HAP-1 (cell line): ENCODE measurements at regions not wholly inside any gene's neighbourhood (a gene's known extent, or its start where the extent isn't known, plus 50 kb on each side); places are given as distances from the start of the nearest gene placed in this dataset.

Experiments
- DNase-seq, 2 experiments: peaks; one replicate each; pipeline ENCODE4 v3.0.0-alpha.2; 2016 to 2020; ENCODE audit warnings: low spot score in 2 of 2
- H3K27me3 ChIP-seq: fragments of 250-450 bp; sonication (Bioruptor Pico); 2 replicates; pipeline ENCODE4 v1.5.1; 2020; ENCODE audit warnings: low read depth, mild to moderate bottlenecking, moderate library complexity
- H3K36me3 ChIP-seq: fragments of 250-450 bp; sonication (Bioruptor Pico); replicated peaks from 2 replicates; pipeline ENCODE4 v1.5.1; 2020; ENCODE audit warnings: mild to moderate bottlenecking
- H3K4me1 ChIP-seq: fragments of 250-450 bp; sonication (Bioruptor Pico); 2 replicates; pipeline ENCODE4 v1.5.1; 2020; ENCODE audit warnings: mild to moderate bottlenecking
- H3K4me3 ChIP-seq: fragments of 250-450 bp; sonication (Bioruptor Pico); 2 replicates; pipeline ENCODE4 v1.5.1; 2020; ENCODE audit warnings: mild to moderate bottlenecking, moderate library complexity
- H3K9me3 ChIP-seq: fragments of 250-450 bp; sonication (Bioruptor Pico); 2 replicates; pipeline ENCODE4 v1.5.1; 2020; ENCODE audit warnings: mild to moderate bottlenecking, moderate library complexity
- in situ Hi-C: fragments of 300-500 bp; cut with MboI; formaldehyde crosslinking; loops from 3 replicates; pipeline ENCODE4 v1.14.3; 2020; ENCODE audit warnings: low sequenced_read_pairs, inconsistent platforms, mixed read lengths

GRCh38 chr11:109192864-109193263 lies 229.1 kb upstream of the C11orf87 start:
- in situ Hi-C loops, result no loop called here

DNA sequence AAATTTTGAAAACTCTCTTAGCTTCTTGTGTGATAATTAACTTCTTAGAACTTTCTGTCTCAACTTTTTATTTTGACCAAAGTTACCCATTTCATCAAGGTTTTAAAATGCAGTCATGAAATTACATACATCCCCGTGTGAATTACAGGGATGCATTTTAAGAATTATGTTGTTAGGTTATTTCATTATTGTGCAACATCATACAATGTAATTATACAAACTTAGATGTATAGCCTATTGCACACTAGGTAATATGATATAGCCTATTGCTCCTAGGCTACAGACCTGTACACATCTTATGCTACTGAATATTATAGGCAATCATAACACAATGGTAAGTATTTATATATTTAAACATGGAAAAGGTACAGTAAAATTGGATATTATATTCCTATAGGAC lies 228.1 kb upstream of the C11orf87 start:
- in situ Hi-C loops, result no loop called here
- no peak for DNase-seq
- Histone ChIP-seq H3K4me3 (no peak overlapping the region), H3K36me3 (no peaks in the 10 kb centered on the region), H3K9me3 (no peaks in the 10 kb centered on the region; the same call in 1 of the 2 replicates), H3K27me3 (no peaks in the 10 kb centered on the region), H3K4me1 (no peaks in the 10 kb centered on the region)

More at GRCh38 chr11:109192864-109193263, 229.1 kb upstream of the C11orf87 start:
- no peaks in the 10 kb centered on the region for H3K4me1 ChIP-seq
- no peaks in the 10 kb centered on the region for H3K27me3 ChIP-seq
- no peak overlapping the region for H3K4me3 ChIP-seq
- no peaks in the 10 kb centered on the region for H3K36me3 ChIP-seq
- no peaks in the 10 kb centered on the region; the same call in 1 of the 2 replicates for H3K9me3 ChIP-seq
- DNase-seq, result no peak

- H3K4me3 ChIP-seq, result no peak overlapping the region
- no peaks in the 10 kb centered on the region for H3K4me1 ChIP-seq
- no peaks in the 10 kb centered on the region for H3K27me3 ChIP-seq
- in situ Hi-C loops, result no loop called here
- DNase-seq, result no peak
- no peaks in the 10 kb centered on the region for H3K36me3 ChIP-seq
- no peaks in the 10 kb centered on the region; the same call in 1 of the 2 replicates for H3K9me3 ChIP-seq
These were observed 226.0 kb upstream of the C11orf87 start for GRCh38 chr11:109196016-109196415.

DNA sequence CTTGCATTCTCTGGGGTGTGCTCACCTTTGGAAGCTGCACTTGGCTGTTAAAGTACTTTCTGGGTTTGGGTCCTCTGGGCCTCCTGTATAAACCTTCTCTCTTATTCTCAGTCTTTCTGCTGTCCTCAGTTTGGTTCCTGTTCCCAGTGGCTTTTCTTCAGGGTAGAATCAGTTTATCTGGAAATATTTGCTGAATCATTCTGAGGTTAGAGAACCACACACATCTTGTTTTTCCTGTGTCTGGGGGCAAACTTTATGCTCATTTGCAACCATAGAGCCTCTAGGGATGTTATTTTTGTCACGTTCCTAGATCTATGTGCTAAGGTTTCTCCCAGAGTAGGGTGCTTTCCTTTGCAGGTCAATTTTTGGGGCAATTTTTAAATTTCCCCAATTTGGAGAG lies 224.3 kb upstream of the C11orf87 start:
- no peak for DNase-seq
- in situ Hi-C loops, result no loop called here
- Histone ChIP-seq H3K4me3 (no peak overlapping the region), H3K36me3 (no peaks in the 10 kb centered on the region), H3K27me3 (no peaks in the 10 kb centered on the region), H3K4me1 (no peaks in the 10 kb centered on the region), H3K9me3 (no peaks in the 10 kb centered on the region)

GRCh38 chr11:109203176-109203575 lies 218.8 kb upstream of the C11orf87 start:
- Histone ChIP-seq H3K9me3 (no peaks in the 10 kb centered on the region), H3K36me3 (no peaks in the 10 kb centered on the region), H3K4me3 (no peak overlapping the region), H3K4me1 (no peaks in the 10 kb centered on the region), H3K27me3 (peaks cover 1% of the 10 kb centered on the region; the same call in 1 of the 2 replicates)
- in situ Hi-C loops, result no loop called here
- DNase-seq, result no peak

DNA sequence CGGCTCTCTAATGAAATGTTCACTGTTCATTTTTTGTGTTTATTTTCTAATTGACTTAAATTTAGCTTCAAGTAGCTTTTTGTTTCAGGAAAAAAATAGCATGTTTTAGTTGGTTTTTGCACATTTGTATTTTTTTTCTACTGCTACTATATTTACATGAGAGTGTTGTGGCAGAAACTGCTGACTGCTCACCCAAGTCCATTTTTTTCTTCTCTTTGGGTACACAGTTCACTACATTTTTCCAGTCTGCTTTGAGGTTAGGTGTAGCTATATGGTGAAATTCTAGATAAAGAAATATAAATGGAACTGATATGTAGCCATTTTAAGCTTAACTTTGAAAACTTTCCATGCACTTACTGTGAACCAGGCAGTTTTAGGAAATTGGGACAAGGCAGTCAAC lies 216.7 kb upstream of the C11orf87 start:
- no peaks in the 10 kb centered on the region for H3K4me1 ChIP-seq
- H3K27me3 ChIP-seq, result peaks cover 5% of the 10 kb centered on the region
- H3K36me3 ChIP-seq, result no peaks in the 10 kb centered on the region
- H3K4me3 ChIP-seq, result no peak overlapping the region
- in situ Hi-C loops, result no loop called here
- no peak for DNase-seq
- no peaks in the 10 kb centered on the region for H3K9me3 ChIP-seq

- Histone ChIP-seq H3K36me3 (no peaks in the 10 kb centered on the region), H3K4me3 (no peak overlapping the region), H3K4me1 (no peaks in the 10 kb centered on the region), H3K27me3 (peaks cover 5% of the 10 kb centered on the region), H3K9me3 (no peaks in the 10 kb centered on the region)
- in situ Hi-C loops, result no loop called here
- DNase-seq, result no peak
These were observed 213.9 kb upstream of the C11orf87 start for GRCh38 chr11:109208121-109208520.

DNA sequence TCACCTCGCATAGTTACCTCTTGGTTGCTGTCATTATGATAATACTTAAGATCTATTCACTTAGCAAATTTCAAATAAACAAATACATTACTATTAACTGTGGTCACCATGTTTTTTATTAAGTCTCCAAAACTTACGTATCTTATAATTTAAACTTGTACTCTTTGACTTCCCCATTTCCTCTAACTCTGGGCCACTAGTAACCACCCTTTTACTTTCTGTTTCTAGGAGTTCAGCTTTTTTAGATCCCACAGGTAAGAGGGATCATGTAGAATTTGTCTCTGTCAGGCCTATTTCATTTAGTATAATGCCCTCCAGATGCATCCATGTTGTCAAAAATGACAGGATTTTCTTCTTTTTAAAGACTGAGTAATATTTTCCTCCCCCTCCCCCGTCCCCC lies 212.4 kb upstream of the C11orf87 start:
- Histone ChIP-seq H3K36me3 (no peaks in the 10 kb centered on the region), H3K4me1 (no peaks in the 10 kb centered on the region), H3K27me3 (peaks cover 5% of the 10 kb centered on the region), H3K9me3 (no peaks in the 10 kb centered on the region), H3K4me3 (no peak overlapping the region)
- DNase-seq, result no peak
- in situ Hi-C loops, result no loop called here

DNA sequence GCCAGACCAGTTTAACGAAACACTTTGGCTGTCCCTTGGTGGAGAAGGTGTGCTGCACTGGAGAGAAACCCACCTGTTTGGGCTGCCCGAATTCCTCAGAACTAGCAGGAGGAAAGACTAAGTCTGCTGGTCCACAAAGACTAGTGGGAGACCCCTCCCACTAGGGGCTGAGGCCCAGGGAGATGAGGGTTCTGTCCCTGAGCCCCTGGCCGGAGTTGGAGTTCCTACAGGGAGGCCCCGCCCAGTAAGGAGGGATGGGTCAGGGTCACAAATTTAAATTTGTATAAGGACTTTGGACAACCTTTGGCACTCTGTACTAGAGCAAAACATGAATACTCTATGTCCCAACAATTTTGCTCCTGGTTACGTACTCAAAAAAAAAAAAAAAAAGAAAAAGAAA lies 200.8 kb upstream of the C11orf87 start:
- H3K9me3 ChIP-seq, result no peaks in the 10 kb centered on the region
- in situ Hi-C loops, result no loop called here
- no peaks in the 10 kb centered on the region for H3K36me3 ChIP-seq
- H3K4me1 ChIP-seq, result no peaks in the 10 kb centered on the region
- no peak overlapping the region for H3K4me3 ChIP-seq
- no peaks in the 10 kb centered on the region for H3K27me3 ChIP-seq
- DNase-seq, result no peak

GRCh38 chr11:109222761-109223160 lies 199.2 kb upstream of the C11orf87 start:
- in situ Hi-C loops, result no loop called here
- Histone ChIP-seq H3K27me3 (no peaks in the 10 kb centered on the region), H3K4me3 (no peak overlapping the region), H3K36me3 (no peaks in the 10 kb centered on the region), H3K9me3 (no peaks in the 10 kb centered on the region), H3K4me1 (no peaks in the 10 kb centered on the region)
- DNase-seq, result no peak

DNA sequence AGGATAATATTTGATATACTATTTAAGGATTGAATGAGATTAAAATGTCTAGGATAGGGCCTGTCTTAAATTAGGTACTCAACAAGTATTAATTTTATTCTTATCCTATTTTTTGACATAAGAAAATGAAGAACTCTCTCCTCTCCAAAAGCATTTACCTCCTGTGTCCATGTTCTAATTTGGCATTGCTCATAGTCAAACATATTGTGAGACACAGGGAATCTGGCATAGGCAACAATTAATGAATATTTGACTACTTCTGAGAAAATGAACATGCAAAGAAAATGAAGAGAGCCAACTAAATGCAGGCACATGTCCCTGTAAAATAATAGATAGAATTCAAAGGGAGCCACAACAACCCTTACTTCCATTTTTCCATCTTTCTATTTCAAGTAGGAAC lies 198.5 kb upstream of the C11orf87 start:
- in situ Hi-C loops, result no loop called here

GRCh38 chr11:109229682-109230081 lies 192.3 kb upstream of the C11orf87 start:
- Histone ChIP-seq H3K27me3 (no peaks in the 10 kb centered on the region), H3K36me3 (no peaks in the 10 kb centered on the region), H3K9me3 (no peaks in the 10 kb centered on the region), H3K4me3 (no peak overlapping the region), H3K4me1 (no peaks in the 10 kb centered on the region)
- in situ Hi-C loops, result no loop called here
- DNase-seq, result no peak

More for the DNA sequence above, 198.5 kb upstream of the C11orf87 start:
- Histone ChIP-seq H3K27me3 (no peaks in the 10 kb centered on the region), H3K4me1 (no peaks in the 10 kb centered on the region), H3K36me3 (no peaks in the 10 kb centered on the region), H3K9me3 (no peaks in the 10 kb centered on the region), H3K4me3 (no peak overlapping the region)
- DNase-seq, result no peak

DNA sequence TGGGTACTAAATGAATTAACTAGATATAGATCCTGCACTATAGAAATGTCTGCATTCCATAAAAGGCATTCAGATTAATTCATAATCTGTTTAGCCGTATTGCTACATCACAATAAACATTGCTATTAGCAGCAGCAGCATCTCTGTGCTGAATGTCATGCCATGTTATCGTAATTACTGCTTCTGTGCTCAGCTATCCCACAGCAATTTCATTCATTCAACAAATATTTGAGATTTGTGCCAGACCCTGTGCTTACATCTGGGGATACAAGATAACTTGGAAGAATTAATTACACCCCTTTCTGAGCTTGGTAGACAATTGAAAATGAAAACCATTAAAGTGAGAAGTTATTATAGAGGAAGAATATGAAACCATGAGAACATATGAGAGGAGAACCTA lies 185.8 kb upstream of the C11orf87 start:
- in situ Hi-C loops, result no loop called here
- H3K27me3 ChIP-seq, result no peaks in the 10 kb centered on the region
- no peak for DNase-seq
- no peaks in the 10 kb centered on the region for H3K9me3 ChIP-seq
- H3K4me3 ChIP-seq, result no peak overlapping the region
- no peaks in the 10 kb centered on the region for H3K36me3 ChIP-seq
- no peaks in the 10 kb centered on the region for H3K4me1 ChIP-seq

- no peaks in the 10 kb centered on the region for H3K36me3 ChIP-seq
- DNase-seq, result no peak
- in situ Hi-C loops, result no loop called here
- no peak overlapping the region for H3K4me3 ChIP-seq
- H3K9me3 ChIP-seq, result no peaks in the 10 kb centered on the region
- no peaks in the 10 kb centered on the region for H3K27me3 ChIP-seq
- H3K4me1 ChIP-seq, result no peaks in the 10 kb centered on the region
These were observed 185.3 kb upstream of the C11orf87 start for GRCh38 chr11:109236696-109237095.

- in situ Hi-C loops, result no loop called here
- H3K36me3 ChIP-seq, result no peaks in the 10 kb centered on the region
- no peak for DNase-seq
- no peaks in the 10 kb centered on the region for H3K4me1 ChIP-seq
- no peaks in the 10 kb centered on the region for H3K9me3 ChIP-seq
- H3K27me3 ChIP-seq, result no peaks in the 10 kb centered on the region
- H3K4me3 ChIP-seq, result no peak overlapping the region
These were observed 184.4 kb upstream of the C11orf87 start for GRCh38 chr11:109237636-109238035.
